ENCODE measurements at regions not wholly inside any gene's neighbourhood (a gene's known extent, or its start where the extent isn't known, plus 50 kb on each side); places are given as distances from the start of the nearest gene placed in this dataset.

DNA sequence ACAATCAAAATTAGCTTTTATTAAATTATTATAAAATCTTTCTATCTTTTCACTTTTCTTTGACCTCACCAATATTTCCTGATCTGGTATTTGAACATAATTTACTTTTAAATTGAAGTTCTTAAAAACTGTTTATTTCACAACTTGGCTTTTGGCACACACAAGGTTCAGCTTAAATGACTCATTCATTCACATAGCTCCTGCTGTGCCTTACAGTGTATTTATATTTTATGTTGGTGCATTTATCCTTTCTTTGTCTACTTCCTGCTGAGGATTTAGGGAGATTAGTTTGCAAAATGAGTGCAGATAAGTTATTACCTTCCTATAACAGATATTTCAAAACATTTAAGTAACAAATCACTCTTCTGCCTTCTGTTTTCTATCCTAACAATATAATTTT, 430.6 kb downstream of the DTHD1 start:
- TF ChIP-seq, protein P1, sequence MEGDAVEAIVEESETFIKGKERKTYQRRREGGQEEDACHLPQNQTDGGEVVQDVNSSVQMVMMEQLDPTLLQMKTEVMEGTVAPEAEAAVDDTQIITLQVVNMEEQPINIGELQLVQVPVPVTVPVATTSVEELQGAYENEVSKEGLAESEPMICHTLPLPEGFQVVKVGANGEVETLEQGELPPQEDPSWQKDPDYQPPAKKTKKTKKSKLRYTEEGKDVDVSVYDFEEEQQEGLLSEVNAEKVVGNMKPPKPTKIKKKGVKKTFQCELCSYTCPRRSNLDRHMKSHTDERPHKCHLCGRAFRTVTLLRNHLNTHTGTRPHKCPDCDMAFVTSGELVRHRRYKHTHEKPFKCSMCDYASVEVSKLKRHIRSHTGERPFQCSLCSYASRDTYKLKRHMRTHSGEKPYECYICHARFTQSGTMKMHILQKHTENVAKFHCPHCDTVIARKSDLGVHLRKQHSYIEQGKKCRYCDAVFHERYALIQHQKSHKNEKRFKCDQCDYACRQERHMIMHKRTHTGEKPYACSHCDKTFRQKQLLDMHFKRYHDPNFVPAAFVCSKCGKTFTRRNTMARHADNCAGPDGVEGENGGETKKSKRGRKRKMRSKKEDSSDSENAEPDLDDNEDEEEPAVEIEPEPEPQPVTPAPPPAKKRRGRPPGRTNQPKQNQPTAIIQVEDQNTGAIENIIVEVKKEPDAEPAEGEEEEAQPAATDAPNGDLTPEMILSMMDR (IDR thresholded peaks at IDR 0.05; ENCODE audit: low read depth, low read length) = no peak
- TF ChIP-seq POLR2A (IDR thresholded peaks at IDR 0.05; ENCODE audit: extremely low read depth, insufficient read length) (no peak), MYC (IDR thresholded peaks at IDR 0.05; ENCODE audit: low read depth, low read length) (no peak)
- TF ChIP-seq, protein P2, sequence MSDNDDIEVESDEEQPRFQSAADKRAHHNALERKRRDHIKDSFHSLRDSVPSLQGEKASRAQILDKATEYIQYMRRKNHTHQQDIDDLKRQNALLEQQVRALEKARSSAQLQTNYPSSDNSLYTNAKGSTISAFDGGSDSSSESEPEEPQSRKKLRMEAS (IDR thresholded peaks at IDR 0.05; ENCODE audit: low read depth, low read length) = no peak

Data from NB4 (cell line).